ENCODE measurements at regions not wholly inside any gene's neighbourhood (a gene's known extent, or its start where the extent isn't known, plus 50 kb on each side); places are given as distances from the start of the nearest gene placed in this dataset.

GRCh38 chr18:75857558-75857957, 430.1 kb upstream of the SMIM21 start:
- no peaks in the 10 kb centered on the region for H3K36me3 ChIP-seq
- TF ChIP-seq POLR2A (IDR thresholded peaks at IDR 0.05): no peak
- TF ChIP-seq, protein P1, sequence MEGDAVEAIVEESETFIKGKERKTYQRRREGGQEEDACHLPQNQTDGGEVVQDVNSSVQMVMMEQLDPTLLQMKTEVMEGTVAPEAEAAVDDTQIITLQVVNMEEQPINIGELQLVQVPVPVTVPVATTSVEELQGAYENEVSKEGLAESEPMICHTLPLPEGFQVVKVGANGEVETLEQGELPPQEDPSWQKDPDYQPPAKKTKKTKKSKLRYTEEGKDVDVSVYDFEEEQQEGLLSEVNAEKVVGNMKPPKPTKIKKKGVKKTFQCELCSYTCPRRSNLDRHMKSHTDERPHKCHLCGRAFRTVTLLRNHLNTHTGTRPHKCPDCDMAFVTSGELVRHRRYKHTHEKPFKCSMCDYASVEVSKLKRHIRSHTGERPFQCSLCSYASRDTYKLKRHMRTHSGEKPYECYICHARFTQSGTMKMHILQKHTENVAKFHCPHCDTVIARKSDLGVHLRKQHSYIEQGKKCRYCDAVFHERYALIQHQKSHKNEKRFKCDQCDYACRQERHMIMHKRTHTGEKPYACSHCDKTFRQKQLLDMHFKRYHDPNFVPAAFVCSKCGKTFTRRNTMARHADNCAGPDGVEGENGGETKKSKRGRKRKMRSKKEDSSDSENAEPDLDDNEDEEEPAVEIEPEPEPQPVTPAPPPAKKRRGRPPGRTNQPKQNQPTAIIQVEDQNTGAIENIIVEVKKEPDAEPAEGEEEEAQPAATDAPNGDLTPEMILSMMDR (IDR thresholded peaks at IDR 0.05): no peak
- no peaks in the 10 kb centered on the region for H3K9me3 ChIP-seq
- H3K4me3 ChIP-seq: no peak overlapping the region
- no peak overlapping the region for H3K27ac ChIP-seq
- no peak for DNase-seq
- H3K4me1 ChIP-seq: no peaks in the 10 kb centered on the region
- H3K27me3 ChIP-seq: no peaks in the 10 kb centered on the region

DNA sequence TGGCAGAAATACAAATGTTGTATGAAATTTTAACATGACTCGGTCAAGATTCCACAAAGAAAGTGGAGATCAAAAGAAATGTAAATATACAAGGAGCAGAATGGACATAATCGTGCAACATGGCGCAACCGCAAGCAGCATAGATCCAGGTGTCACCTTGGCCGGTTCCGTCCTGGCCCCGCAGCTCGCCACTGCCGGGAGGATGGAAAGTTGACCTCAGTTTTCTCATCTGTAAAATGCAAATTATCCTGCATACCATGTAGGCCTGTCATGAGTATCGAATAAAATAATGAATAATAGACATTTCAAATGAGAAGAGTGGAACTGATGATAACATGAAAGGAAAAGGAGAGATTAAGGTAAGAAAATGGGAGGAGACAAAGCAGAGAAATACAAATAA, 427.3 kb upstream of the SMIM21 start:
- no peaks in the 10 kb centered on the region for H3K27me3 ChIP-seq
- TF ChIP-seq, protein P1 (IDR thresholded peaks at IDR 0.05): no peak
- TF ChIP-seq POLR2A (IDR thresholded peaks at IDR 0.05): no peak
- H3K27ac ChIP-seq: no peak overlapping the region
- H3K4me3 ChIP-seq: no peak overlapping the region
- DNase-seq: no peak
- H3K4me1 ChIP-seq: no peaks in the 10 kb centered on the region
- no peaks in the 10 kb centered on the region for H3K36me3 ChIP-seq
- H3K9me3 ChIP-seq: no peaks in the 10 kb centered on the region

- no peaks in the 10 kb centered on the region for H3K27me3 ChIP-seq
- TF ChIP-seq, protein P1 (IDR thresholded peaks at IDR 0.05): peak in 1 of 6 experiments; percentile 8
- no peak for TF ChIP-seq POLR2A (IDR thresholded peaks at IDR 0.05)
- no peaks in the 10 kb centered on the region for H3K36me3 ChIP-seq
- no peak overlapping the region for H3K4me3 ChIP-seq
- no peaks in the 10 kb centered on the region for H3K9me3 ChIP-seq
- no peaks in the 10 kb centered on the region for H3K4me1 ChIP-seq
- no peak for DNase-seq
- H3K27ac ChIP-seq: no peak overlapping the region
Observed at GRCh38 chr18:75854174-75854573, 426.7 kb upstream of the SMIM21 start.

DNA sequence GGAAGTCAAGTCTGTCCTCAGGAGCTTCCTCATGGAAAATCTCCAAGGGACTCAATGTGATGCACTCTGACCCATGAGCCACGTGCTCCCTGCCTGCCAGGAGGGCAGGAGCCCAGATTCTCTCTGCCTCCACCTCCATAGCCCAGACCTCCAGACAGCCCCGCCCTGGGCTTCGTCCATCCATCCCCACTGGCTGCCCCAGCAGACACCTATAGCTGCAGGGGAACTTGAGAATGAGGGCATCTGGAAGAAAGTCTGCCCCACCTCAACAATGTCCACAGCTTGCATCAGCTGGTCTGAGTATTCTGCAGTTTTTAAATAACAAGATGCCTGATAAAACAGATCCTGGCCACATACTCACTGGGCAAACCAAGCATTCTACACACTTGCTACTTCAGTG, 418.8 kb upstream of the SMIM21 start:
- Histone ChIP-seq H3K27ac (no peak overlapping the region), H3K4me3 (no peak overlapping the region)
- no peak for TF ChIP-seq POLR2A (IDR thresholded peaks at IDR 0.05)

GRCh38 chr18:75845413-75845812, 417.9 kb upstream of the SMIM21 start:
- no peaks in the 10 kb centered on the region for H3K27me3 ChIP-seq

More for the DNA sequence above, 418.8 kb upstream of the SMIM21 start:
- no peaks in the 10 kb centered on the region for H3K27me3 ChIP-seq
- DNase-seq: no peak
- H3K36me3 ChIP-seq: no peaks in the 10 kb centered on the region
- no peaks in the 10 kb centered on the region for H3K4me1 ChIP-seq
- no peaks in the 10 kb centered on the region for H3K9me3 ChIP-seq

DNA sequence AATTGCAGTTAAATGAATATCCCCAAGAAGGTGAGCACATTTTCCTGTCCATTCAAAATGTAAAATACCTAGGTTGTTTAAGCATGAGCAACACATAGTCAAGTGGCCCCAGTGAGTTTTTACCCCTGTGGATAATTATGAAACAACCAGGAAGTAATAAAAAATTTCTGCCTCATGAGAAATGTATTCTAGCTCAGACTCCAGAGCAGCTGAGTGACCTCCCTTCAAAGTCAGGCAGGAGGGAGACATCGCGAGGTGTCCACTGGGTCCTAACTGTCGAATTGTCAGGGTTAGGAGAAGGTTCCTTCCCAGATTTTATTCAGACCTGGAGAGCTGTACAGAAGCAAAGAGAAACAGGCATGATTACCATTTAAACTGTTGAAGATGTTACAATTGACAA, 416.6 kb upstream of the SMIM21 start:
- TF ChIP-seq POLR2A (IDR thresholded peaks at IDR 0.05): no peak
- TF ChIP-seq, protein P1 (IDR thresholded peaks at IDR 0.05): no peak
- Histone ChIP-seq H3K4me1 (no peaks in the 10 kb centered on the region), H3K9me3 (no peaks in the 10 kb centered on the region), H3K36me3 (no peaks in the 10 kb centered on the region), H3K4me3 (no peak overlapping the region), H3K27me3 (no peaks in the 10 kb centered on the region), H3K27ac (no peak overlapping the region)
- no peak for DNase-seq

More at GRCh38 chr18:75845413-75845812, 417.9 kb upstream of the SMIM21 start:
- H3K27ac ChIP-seq: no peak overlapping the region
- no peaks in the 10 kb centered on the region for H3K9me3 ChIP-seq
- no peak for DNase-seq
- no peak for TF ChIP-seq POLR2A (IDR thresholded peaks at IDR 0.05)
- TF ChIP-seq, protein P1 (IDR thresholded peaks at IDR 0.05): no peak
- no peaks in the 10 kb centered on the region for H3K4me1 ChIP-seq
- no peak overlapping the region for H3K4me3 ChIP-seq
- H3K36me3 ChIP-seq: no peaks in the 10 kb centered on the region
